AG09309 (cell line): ENCODE measurements at regions not wholly inside any gene's neighbourhood (a gene's known extent, or its start where the extent isn't known, plus 50 kb on each side); places are given as distances from the start of the nearest gene placed in this dataset.
A peak's percentile ranks its signal among the peaks of the same experiment; 100 is the strongest.

Experiments
- DNase-seq: peaks from one replicate; pipeline ENCODE4 v3.0.0-alpha.2; 2010; ENCODE audit warnings: low read depth
- H3K4me3 ChIP-seq: 2 replicates; pipeline ENCODE4 v1.5.1; 2011; ENCODE audit warnings: mild to moderate bottlenecking, low read depth, low read length, moderate library complexity; ENCODE audit not compliant: control insufficient read depth
- TF ChIP-seq, protein P1 (sequence below): IDR thresholded peaks from 2 replicates; pipeline ENCODE4 v1.5.1; 2011; ENCODE audit warnings: mild to moderate bottlenecking, low read depth, low read length, inconsistent platforms; ENCODE audit not compliant: insufficient read depth, control insufficient read depth; ENCODE audit errors: missing control alignments

DNA sequence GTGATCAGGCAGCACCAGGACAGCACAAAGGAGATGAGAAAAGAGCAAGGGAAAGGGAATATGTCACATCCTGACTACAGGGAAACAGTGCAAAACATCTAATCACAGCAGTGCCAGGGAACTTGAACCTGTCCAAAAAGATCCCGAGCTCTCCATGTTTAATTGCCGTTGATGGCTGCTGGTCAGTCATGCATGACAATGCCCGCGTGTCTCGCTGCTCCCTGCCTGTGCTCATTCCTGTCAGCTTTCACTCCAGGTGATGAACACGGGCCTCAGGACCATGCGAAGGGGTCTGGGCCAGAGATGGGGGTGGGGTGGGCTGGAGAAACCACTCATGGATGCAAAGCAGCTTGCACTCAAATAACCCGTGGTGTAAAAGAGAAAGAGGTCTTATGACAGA is 287.0 kb downstream of the GPATCH2 start:
- no peak overlapping the region for H3K4me3 ChIP-seq
- no peak for DNase-seq
- TF ChIP-seq, protein P1, sequence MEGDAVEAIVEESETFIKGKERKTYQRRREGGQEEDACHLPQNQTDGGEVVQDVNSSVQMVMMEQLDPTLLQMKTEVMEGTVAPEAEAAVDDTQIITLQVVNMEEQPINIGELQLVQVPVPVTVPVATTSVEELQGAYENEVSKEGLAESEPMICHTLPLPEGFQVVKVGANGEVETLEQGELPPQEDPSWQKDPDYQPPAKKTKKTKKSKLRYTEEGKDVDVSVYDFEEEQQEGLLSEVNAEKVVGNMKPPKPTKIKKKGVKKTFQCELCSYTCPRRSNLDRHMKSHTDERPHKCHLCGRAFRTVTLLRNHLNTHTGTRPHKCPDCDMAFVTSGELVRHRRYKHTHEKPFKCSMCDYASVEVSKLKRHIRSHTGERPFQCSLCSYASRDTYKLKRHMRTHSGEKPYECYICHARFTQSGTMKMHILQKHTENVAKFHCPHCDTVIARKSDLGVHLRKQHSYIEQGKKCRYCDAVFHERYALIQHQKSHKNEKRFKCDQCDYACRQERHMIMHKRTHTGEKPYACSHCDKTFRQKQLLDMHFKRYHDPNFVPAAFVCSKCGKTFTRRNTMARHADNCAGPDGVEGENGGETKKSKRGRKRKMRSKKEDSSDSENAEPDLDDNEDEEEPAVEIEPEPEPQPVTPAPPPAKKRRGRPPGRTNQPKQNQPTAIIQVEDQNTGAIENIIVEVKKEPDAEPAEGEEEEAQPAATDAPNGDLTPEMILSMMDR, result no peak

DNA sequence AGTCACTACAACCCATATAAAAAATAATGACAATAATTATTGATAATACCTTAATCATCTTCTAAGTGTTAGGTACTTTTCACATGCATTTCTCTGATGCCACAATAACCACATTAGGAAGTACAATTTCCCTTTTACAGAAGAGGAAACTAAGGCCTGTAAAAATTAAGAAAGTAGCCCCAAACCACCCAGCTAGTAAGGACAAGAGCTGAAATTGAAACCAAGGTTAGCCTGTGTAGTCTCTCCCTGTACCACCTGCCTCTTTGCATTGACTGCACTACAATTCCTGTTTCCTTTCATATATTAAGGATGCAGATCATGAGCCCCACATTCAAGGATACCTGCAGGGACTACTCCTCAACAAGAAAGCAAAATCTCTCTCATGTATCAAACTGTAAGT is 288.8 kb downstream of the GPATCH2 start:
- DNase-seq, result no peak
- H3K4me3 ChIP-seq, result no peak overlapping the region
- TF ChIP-seq, protein P1, result no peak

DNA sequence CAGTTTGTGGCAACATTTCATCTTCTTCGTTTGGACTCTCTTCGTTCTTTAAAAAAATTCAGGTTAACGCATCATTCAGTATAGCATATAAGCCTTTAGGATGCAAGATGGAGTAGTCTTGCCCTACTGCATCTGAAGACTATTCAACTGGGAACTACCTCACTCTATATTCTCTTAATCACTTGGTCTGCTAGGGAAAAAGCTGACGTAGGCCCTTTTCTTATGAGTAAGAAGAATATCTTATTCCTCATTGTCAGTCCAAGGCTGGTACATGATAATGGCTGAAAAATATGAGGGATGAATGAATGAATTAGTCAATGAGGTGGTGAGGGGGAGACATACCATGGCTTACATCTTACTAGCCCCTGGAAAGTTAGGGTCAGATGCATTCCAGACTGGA is 294.2 kb downstream of the GPATCH2 start:
- H3K4me3 ChIP-seq, result no peak overlapping the region
- TF ChIP-seq, protein P1, result no peak
- DNase-seq, result no peak

DNA sequence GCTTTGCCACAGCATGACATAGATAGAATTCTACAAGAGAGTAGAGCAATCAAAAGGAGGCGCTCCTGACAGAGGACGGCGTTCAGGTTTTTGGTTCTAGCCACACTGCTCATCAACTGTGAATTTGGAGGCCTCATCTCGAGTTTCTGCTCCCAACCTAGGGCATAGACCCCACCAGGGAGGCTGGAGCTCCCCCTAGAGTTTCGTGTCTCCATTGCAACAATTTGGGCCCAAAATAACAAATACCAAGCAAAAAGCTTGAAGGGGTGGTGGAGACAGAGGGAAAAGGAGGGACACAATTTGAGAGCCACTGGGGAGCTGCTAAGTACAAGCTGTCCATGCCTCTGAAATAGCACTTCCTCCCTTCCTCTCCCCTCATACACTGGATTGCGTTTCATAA is 297.0 kb downstream of the GPATCH2 start:
- DNase-seq, result no peak
- TF ChIP-seq, protein P1, result peak; percentile 65
- no peak overlapping the region for H3K4me3 ChIP-seq

DNA sequence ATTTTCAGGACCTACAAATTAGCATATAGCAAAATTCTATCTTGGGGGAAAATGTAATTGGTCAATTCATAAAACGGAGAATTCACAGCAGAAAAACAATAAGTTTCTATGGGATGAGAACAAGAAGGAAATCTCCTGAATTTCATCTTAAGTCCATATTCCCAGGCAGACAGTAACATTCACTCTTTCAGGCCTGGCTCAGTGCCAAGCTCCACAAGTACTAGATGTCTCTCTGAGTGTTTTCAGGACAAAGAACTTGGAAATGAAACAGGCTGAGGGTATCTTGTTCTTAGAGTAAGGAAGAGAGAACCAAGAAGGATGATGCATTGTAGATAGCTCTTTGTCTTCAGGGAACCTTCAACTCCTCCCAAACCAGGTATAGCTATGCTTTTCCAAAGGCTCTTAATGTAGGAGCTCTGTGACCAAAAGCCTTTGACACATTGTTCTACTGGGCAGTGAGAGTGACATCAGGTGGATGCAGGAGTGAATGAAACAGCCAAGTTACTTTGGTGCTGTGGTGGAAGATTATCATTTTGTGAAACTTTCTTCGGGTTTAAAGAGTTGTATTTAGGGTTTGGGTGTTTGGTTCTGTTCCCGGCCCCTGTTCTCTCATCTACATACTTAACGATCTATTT is 298.3 kb downstream of the GPATCH2 start:
- H3K4me3 ChIP-seq, result no peak overlapping the region
- TF ChIP-seq, protein P1, result no peak
- no peak for DNase-seq

DNA sequence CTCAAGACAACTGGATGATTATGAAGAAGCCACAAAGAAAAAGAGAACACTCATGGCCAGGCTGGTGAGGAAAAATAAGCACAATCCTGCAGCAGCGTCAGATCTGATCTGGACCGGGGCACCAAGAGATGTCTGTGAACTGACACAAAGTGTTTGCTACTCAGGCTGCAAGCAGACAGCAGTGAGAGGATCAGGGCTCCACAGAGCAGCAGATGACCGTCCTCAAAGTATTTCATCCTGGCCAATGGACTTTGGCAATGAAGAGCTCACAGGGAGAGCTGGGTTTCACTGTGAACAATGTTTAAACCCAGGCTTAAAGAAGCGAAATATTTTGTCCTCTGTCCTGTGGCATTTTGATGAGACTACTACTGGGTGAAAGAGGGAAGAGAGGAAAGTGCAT is 299.2 kb downstream of the GPATCH2 start:
- DNase-seq, result no peak
- no peak overlapping the region for H3K4me3 ChIP-seq
- TF ChIP-seq, protein P1, result no peak
